HepG2 (cell line): ENCODE measurements at regions not wholly inside any gene's neighbourhood (a gene's known extent, or its start where the extent isn't known, plus 50 kb on each side); places are given as distances from the start of the nearest gene placed in this dataset.

Experiments used
- ARID4A ChIP-seq: sonication (generic); formaldehyde crosslinking; IDR thresholded peaks from 2 replicates; pipeline ENCODE4 v1.5.0; 2020; ENCODE audit warnings: mild to moderate bottlenecking, missing genetic modification reagents, borderline replicate concordance
- FIP1L1 ChIP-seq: fragments of 200-400 bp; formaldehyde crosslinking; IDR thresholded peaks from 2 replicates; pipeline ENCODE4 v1.6.1; 2018; ENCODE audit warnings: low read depth, mild to moderate bottlenecking, low read length, moderate library complexity, borderline replicate concordance; ENCODE audit not compliant: insufficient read depth
- GRHL1 ChIP-seq: sonication (generic); formaldehyde crosslinking; conservative IDR thresholded peaks from 2 replicates; pipeline ENCODE4 v1.8.0; 2022; ENCODE audit warnings: missing genetic modification reagents
- HES4 ChIP-seq: sonication (generic); formaldehyde crosslinking; IDR thresholded peaks from 2 replicates; pipeline ENCODE4 v1.9.0; 2021; ENCODE audit warnings: mild to moderate bottlenecking, missing genetic modification reagents, borderline replicate concordance
- HINFP ChIP-seq: sonication (generic); formaldehyde crosslinking; IDR thresholded peaks from 2 replicates; pipeline ENCODE4 v1.4.0; 2020; ENCODE audit warnings: low read depth, mild to moderate bottlenecking, missing genetic modification reagents
- IRX3 ChIP-seq: sonication (generic); formaldehyde crosslinking; IDR thresholded peaks from 2 replicates; pipeline ENCODE4 v1.8.1; 2023; ENCODE audit warnings: mild to moderate bottlenecking, low read depth, missing genetic modification reagents, borderline replicate concordance
- NCOA2 ChIP-seq: sonication (generic); formaldehyde crosslinking; IDR thresholded peaks from 2 replicates; pipeline ENCODE4 v1.8.0; 2022; ENCODE audit warnings: inconsistent platforms
- NFYB ChIP-seq: sonication (generic); formaldehyde crosslinking; IDR thresholded peaks from 2 replicates; pipeline ENCODE4 v1.4.0; 2020; ENCODE audit warnings: missing genetic modification reagents
- PAX8 ChIP-seq: sonication (generic); formaldehyde crosslinking; IDR thresholded peaks from 2 replicates; pipeline ENCODE4 v1.8.0; 2022; ENCODE audit warnings: mild to moderate bottlenecking, missing genetic modification reagents, borderline replicate concordance
- POLR2A ChIP-seq, 2 experiments: IDR thresholded peaks; 2 replicates each; pipeline ENCODE4 v1.6.1; 2011; ENCODE audit warnings: low read depth in 2 of 2, low read length in 2 of 2, mild to moderate bottlenecking in 1 of 2, moderate library complexity in 1 of 2; ENCODE audit not compliant: insufficient read depth in 1 of 2
- TEAD3 ChIP-seq: optimal IDR thresholded peaks from 2 replicates; pipeline ENCODE3; 2016; ENCODE audit warnings: borderline replicate concordance
- THYN1 ChIP-seq: sonication (generic); formaldehyde crosslinking; IDR thresholded peaks from 2 replicates; pipeline ENCODE4 v1.8.1; 2023; ENCODE audit warnings: low read depth, mild to moderate bottlenecking, moderate library complexity, missing genetic modification reagents, borderline replicate concordance
- ZMYM4 ChIP-seq: sonication (generic); formaldehyde crosslinking; IDR thresholded peaks from 2 replicates; pipeline ENCODE4 v1.8.1; 2023; ENCODE audit warnings: mild to moderate bottlenecking, missing genetic modification reagents
- ZNF30 ChIP-seq: sonication (generic); formaldehyde crosslinking; IDR thresholded peaks from 2 replicates; pipeline ENCODE4 v1.5.0; 2020; ENCODE audit warnings: mild to moderate bottlenecking, missing genetic modification reagents
- ZNF512 ChIP-seq: sonication (generic); formaldehyde crosslinking; IDR thresholded peaks from 2 replicates; pipeline ENCODE4 v1.4.0; 2020; ENCODE audit warnings: mild to moderate bottlenecking, missing genetic modification reagents
- ZNF605 ChIP-seq: sonication (generic); formaldehyde crosslinking; IDR thresholded peaks from 2 replicates; pipeline ENCODE4 v1.8.0; 2022; ENCODE audit warnings: mild to moderate bottlenecking, missing genetic modification reagents
- ZNF614 ChIP-seq: IDR thresholded peaks from 2 replicates; pipeline ENCODE4 v1.6.1; 2018; ENCODE audit warnings: missing biosample characterization, missing genetic modification reagents, inconsistent platforms, borderline replicate concordance
- ZNF616 ChIP-seq: sonication (generic); formaldehyde crosslinking; IDR thresholded peaks from 2 replicates; pipeline ENCODE4 v1.5.0; 2020; ENCODE audit warnings: low read depth, mild to moderate bottlenecking, missing genetic modification reagents
- ZNF670 ChIP-seq: sonication (generic); formaldehyde crosslinking; IDR thresholded peaks from 2 replicates; pipeline ENCODE4 v1.8.0; 2022; ENCODE audit warnings: mild to moderate bottlenecking, missing genetic modification reagents, borderline replicate concordance
- ZSCAN31 ChIP-seq: sonication (generic); formaldehyde crosslinking; IDR thresholded peaks from 2 replicates; pipeline ENCODE4 v1.5.0; 2020; ENCODE audit warnings: low read depth, mild to moderate bottlenecking, missing genetic modification reagents

- TF ChIP-seq GRHL1 = no peak
- TF ChIP-seq IRX3 = no peak
- no peak for TF ChIP-seq NCOA2 (CRISPR knock-in tag)
- TF ChIP-seq ZNF670 (CRISPR knock-in tag) = no peak
- TF ChIP-seq PAX8 (CRISPR knock-in tag) = no peak
- TF ChIP-seq HES4 (CRISPR knock-in tag) = 0 out of 2 replicates have a peak, but pooled peaks have one; percentile 43
- TF ChIP-seq ZNF605 (CRISPR knock-in tag) = peak; percentile 54; the same call in 1 of the 2 replicates
- no peak for TF ChIP-seq THYN1 (CRISPR knock-in tag)
- peak; percentile 82 for TF ChIP-seq TEAD3 (CRISPR knock-in tag)
- no peak for TF ChIP-seq ARID4A
- no peak; the same call in 1 of the 2 replicates for TF ChIP-seq NFYB (CRISPR knock-in tag)
- no peak for TF ChIP-seq FIP1L1
- TF ChIP-seq ZSCAN31 = no peak
- no peak for TF ChIP-seq ZNF30 (CRISPR knock-in tag)
- no peak for TF ChIP-seq ZNF616 (CRISPR knock-in tag)
- no peak for TF ChIP-seq POLR2A (IDR thresholded peaks at IDR 0.05; ENCODE audit: insufficient read depth in 1 of 2, low read depth in 2 of 2, low read length in 2 of 2)
- peak; percentile 55; the same call in 1 of the 2 replicates for TF ChIP-seq ZNF614 (CRISPR knock-in tag)
- peak; percentile 52; the same call in 1 of the 2 replicates for TF ChIP-seq ZNF512 (CRISPR knock-in tag)
- TF ChIP-seq HINFP = no peak
- no peak for TF ChIP-seq ZMYM4 (CRISPR knock-in tag)
Measured at GRCh38 chr2:45329045-45329677, 281.9 kb downstream of the SRBD1 start (continued).
